ENCODE measurements at regions not wholly inside any gene's neighbourhood (a gene's known extent, or its start where the extent isn't known, plus 50 kb on each side); places are given as distances from the start of the nearest gene placed in this dataset.

DNA sequence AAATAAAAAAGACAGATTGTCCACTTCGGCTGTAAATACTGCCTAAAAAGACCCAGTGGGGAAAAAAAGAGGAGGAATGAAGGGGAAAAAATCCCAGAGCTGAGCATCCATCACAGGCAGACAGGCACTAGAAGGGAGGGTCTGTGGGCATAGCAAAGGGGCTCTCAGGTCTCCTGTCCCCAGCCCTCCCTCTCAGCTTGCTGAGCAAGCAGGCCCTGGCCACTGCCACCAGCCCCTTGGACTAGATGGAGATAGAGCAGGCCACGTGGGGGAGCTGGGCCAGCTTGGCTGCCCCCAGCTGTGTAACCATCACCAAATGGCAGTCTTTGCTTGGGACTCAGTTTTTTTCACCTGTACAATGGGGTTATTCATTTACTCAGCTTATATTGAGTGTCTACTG, 141.6 kb upstream of the UNC5B start:
- DNase-seq (ENCODE audit: extremely low spot score, unreplicated experiment) = no peak
- Mint-ChIP-seq H3K27me3 (ENCODE audit: unreplicated experiment) (peaks cover 27% of the 10 kb centered on the region), H3K27ac (ENCODE audit: unreplicated experiment) (no peak overlapping the region), H3K9me3 (ENCODE audit: unreplicated experiment) (no peaks in the 10 kb centered on the region), H3K36me3 (ENCODE audit: unreplicated experiment) (no peaks in the 10 kb centered on the region), H3K4me1 (ENCODE audit: unreplicated experiment) (no peaks in the 10 kb centered on the region), H3K4me3 (ENCODE audit: unreplicated experiment) (no peak overlapping the region)
- TF ChIP-seq CTCF (IDR thresholded peaks at IDR 0.05) = no peak

DNA sequence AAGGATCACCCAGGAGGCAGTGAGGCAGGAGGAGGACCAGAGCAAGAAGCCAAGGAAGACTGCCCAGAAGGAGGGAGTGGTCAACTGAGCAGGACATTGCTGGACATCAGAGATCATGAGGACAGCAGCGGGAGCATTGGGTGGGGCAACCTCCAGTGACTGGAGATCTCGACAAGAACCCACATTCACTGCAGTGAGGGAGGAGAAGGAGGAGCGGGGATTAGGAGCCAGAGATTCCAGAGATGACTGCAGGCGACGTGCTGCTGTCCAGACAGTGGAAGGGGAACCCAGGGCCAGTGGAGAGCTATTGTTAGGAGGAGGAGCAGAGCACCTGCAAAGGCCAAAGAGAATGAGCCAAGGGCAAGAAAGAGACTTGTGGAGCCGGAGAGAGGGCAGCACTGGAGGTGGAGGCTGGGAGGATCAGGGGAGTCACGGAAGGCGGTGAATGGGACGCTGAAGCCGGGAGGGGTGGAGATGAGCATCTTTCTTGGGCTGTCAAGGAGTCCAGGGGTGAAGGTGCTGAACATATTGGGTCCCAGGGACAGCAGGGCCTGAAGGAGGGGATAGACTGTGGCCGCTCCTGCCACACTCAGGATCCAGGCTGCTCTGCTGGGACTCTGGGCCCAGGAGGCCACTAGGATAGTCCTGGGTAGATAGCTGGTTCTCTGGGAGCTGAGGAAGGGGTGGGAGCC, 140.1 kb upstream of the UNC5B start:
- no peaks in the 10 kb centered on the region for H3K36me3 Mint-ChIP-seq (ENCODE audit: unreplicated experiment)
- peaks cover 27% of the 10 kb centered on the region for H3K27me3 Mint-ChIP-seq (ENCODE audit: unreplicated experiment)
- H3K4me1 Mint-ChIP-seq (ENCODE audit: unreplicated experiment) = no peaks in the 10 kb centered on the region
- no peak for DNase-seq (ENCODE audit: extremely low spot score, unreplicated experiment)
- H3K9me3 Mint-ChIP-seq (ENCODE audit: unreplicated experiment) = no peaks in the 10 kb centered on the region
- TF ChIP-seq CTCF (IDR thresholded peaks at IDR 0.05) = no peak
- H3K27ac Mint-ChIP-seq (ENCODE audit: unreplicated experiment) = no peak overlapping the region
- no peak overlapping the region for H3K4me3 Mint-ChIP-seq (ENCODE audit: unreplicated experiment)

- no peak for TF ChIP-seq CTCF (IDR thresholded peaks at IDR 0.05)
- Mint-ChIP-seq H3K27me3 (ENCODE audit: unreplicated experiment) (peaks cover 31% of the 10 kb centered on the region), H3K27ac (ENCODE audit: unreplicated experiment) (no peak overlapping the region)
These were observed 139.6 kb upstream of the UNC5B start for GRCh38 chr10:71072823-71073210.

GRCh38 chr10:71073451-71074175, 138.8 kb upstream of the UNC5B start:
- no peak for DNase-seq (ENCODE audit: extremely low spot score, unreplicated experiment)
- no peak for TF ChIP-seq CTCF (IDR thresholded peaks at IDR 0.05)
- Mint-ChIP-seq H3K4me1 (ENCODE audit: unreplicated experiment) (no peaks in the 10 kb centered on the region), H3K9me3 (ENCODE audit: unreplicated experiment) (no peaks in the 10 kb centered on the region), H3K27ac (ENCODE audit: unreplicated experiment) (no peak overlapping the region), H3K36me3 (ENCODE audit: unreplicated experiment) (no peaks in the 10 kb centered on the region), H3K4me3 (ENCODE audit: unreplicated experiment) (no peak overlapping the region), H3K27me3 (ENCODE audit: unreplicated experiment) (peaks cover 33% of the 10 kb centered on the region)

More at GRCh38 chr10:71072823-71073210, 139.6 kb upstream of the UNC5B start:
- Mint-ChIP-seq H3K4me3 (ENCODE audit: unreplicated experiment) (no peak overlapping the region), H3K9me3 (ENCODE audit: unreplicated experiment) (no peaks in the 10 kb centered on the region), H3K4me1 (ENCODE audit: unreplicated experiment) (no peaks in the 10 kb centered on the region), H3K36me3 (ENCODE audit: unreplicated experiment) (no peaks in the 10 kb centered on the region)
- no peak for DNase-seq (ENCODE audit: extremely low spot score, unreplicated experiment)

- Mint-ChIP-seq H3K4me1 (ENCODE audit: unreplicated experiment) (no peaks in the 10 kb centered on the region), H3K27ac (ENCODE audit: unreplicated experiment) (no peak overlapping the region), H3K9me3 (ENCODE audit: unreplicated experiment) (no peaks in the 10 kb centered on the region), H3K27me3 (ENCODE audit: unreplicated experiment) (peaks cover 38% of the 10 kb centered on the region), H3K4me3 (ENCODE audit: unreplicated experiment) (no peak overlapping the region), H3K36me3 (ENCODE audit: unreplicated experiment) (no peaks in the 10 kb centered on the region)
- no peak for DNase-seq (ENCODE audit: extremely low spot score, unreplicated experiment)
- TF ChIP-seq CTCF (IDR thresholded peaks at IDR 0.05) = no peak
These were observed 138.1 kb upstream of the UNC5B start for GRCh38 chr10:71074176-71074755.

All from osteocyte (in vitro differentiated cells).